Lower lobe of right lung (tissue), 2 donors: ENCODE measurements at regions not wholly inside any gene's neighbourhood (a gene's known extent, or its start where the extent isn't known, plus 50 kb on each side); places are given as distances from the start of the nearest gene placed in this dataset.

Experiments used
- ATAC-seq, 2 donors: fragments of 200-7000 bp; cut with Tn5 transposase; one replicate each; pipeline ENCODE4 v1.9.1; 2020 to 2022; ENCODE audit warnings: mild to moderate bottlenecking in 2 of 2, moderate library complexity in 2 of 2
- DNase-seq: peaks from one replicate; pipeline ENCODE4 v3.0.0-alpha.2; 2020
- H3K27ac ChIP-seq: fragments of 200-600 bp; one replicate; pipeline ENCODE4 v1.8.0; 2022
- H3K27me3 ChIP-seq: fragments of 200-600 bp; one replicate; pipeline ENCODE4 v1.8.0; 2022; ENCODE audit warnings: low read depth
- H3K36me3 ChIP-seq: fragments of 200-600 bp; one replicate; pipeline ENCODE4 v1.8.0; 2022; ENCODE audit warnings: mild to moderate bottlenecking
- H3K4me1 ChIP-seq: fragments of 200-600 bp; one replicate; pipeline ENCODE4 v1.8.0; 2022
- H3K4me3 ChIP-seq: fragments of 200-600 bp; one replicate; pipeline ENCODE4 v1.8.0; 2022; ENCODE audit warnings: mild to moderate bottlenecking
- H3K9me3 ChIP-seq: fragments of 200-600 bp; one replicate; pipeline ENCODE4 v1.8.0; 2022
- intact Hi-C: fragments of 100-400 bp; cut with DNase I; formaldehyde crosslinking; loops from one replicate; pipeline ENCODE4 v1.11.0; 2022
- TF ChIP-seq, protein P1 (sequence below): fragments of 200-600 bp; IDR thresholded peaks from one replicate; pipeline ENCODE4 v1.8.0; 2022; ENCODE audit warnings: antibody characterized with exemption, mild to moderate bottlenecking
- donor health status: DM: no; HTN: yes; CAD: no; lungs with severe emphysema.

- Histone ChIP-seq H3K9me3 (no peaks in the 10 kb centered on the region), H3K4me1 (no peaks in the 10 kb centered on the region), H3K36me3 (no peaks in the 10 kb centered on the region), H3K4me3 (no peak overlapping the region), H3K27me3 (no peaks in the 10 kb centered on the region), H3K27ac (no peak overlapping the region)
- intact Hi-C loops: no loop called here
- ATAC-seq: peak; percentile 47 to 60
- TF ChIP-seq, protein P1, sequence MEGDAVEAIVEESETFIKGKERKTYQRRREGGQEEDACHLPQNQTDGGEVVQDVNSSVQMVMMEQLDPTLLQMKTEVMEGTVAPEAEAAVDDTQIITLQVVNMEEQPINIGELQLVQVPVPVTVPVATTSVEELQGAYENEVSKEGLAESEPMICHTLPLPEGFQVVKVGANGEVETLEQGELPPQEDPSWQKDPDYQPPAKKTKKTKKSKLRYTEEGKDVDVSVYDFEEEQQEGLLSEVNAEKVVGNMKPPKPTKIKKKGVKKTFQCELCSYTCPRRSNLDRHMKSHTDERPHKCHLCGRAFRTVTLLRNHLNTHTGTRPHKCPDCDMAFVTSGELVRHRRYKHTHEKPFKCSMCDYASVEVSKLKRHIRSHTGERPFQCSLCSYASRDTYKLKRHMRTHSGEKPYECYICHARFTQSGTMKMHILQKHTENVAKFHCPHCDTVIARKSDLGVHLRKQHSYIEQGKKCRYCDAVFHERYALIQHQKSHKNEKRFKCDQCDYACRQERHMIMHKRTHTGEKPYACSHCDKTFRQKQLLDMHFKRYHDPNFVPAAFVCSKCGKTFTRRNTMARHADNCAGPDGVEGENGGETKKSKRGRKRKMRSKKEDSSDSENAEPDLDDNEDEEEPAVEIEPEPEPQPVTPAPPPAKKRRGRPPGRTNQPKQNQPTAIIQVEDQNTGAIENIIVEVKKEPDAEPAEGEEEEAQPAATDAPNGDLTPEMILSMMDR: peak; percentile 42
- no peak for DNase-seq
Observed at GRCh38 chr4:170990989-170991589, 822.1 kb upstream of the GALNTL6 start.

- ATAC-seq (no peak), DNase-seq (no peak)
- Histone ChIP-seq H3K4me3 (no peak overlapping the region), H3K36me3 (no peaks in the 10 kb centered on the region), H3K9me3 (no peaks in the 10 kb centered on the region), H3K27me3 (no peaks in the 10 kb centered on the region), H3K4me1 (no peaks in the 10 kb centered on the region), H3K27ac (no peak overlapping the region)
- intact Hi-C loops: no loop called here
- TF ChIP-seq, protein P1: no peak
Observed at GRCh38 chr4:170988446-170988845, 824.8 kb upstream of the GALNTL6 start.

DNA sequence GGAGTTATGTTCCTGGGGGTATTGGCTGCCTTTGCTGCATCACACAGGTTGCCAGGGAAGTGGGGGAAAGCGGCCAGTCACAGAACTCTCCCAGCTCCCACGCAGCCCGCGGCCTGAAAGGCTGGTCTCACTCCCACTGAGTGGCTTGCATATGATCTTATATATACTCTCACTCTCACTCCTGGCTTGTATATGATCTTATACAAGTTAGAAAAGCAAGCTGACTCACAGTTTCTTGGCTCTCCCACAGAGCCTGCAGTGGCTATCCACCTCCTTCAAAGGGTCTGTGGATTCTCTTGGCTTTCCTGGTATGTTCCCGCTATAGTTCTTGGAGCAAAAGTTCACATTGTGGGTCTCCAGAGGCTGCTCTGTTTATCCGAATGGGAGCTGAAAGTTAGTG is 833.5 kb upstream of the GALNTL6 start:
- ATAC-seq (no peak), DNase-seq (no peak)
- Histone ChIP-seq H3K9me3 (no peaks in the 10 kb centered on the region), H3K36me3 (no peaks in the 10 kb centered on the region), H3K4me3 (no peak overlapping the region), H3K4me1 (no peaks in the 10 kb centered on the region), H3K27me3 (no peaks in the 10 kb centered on the region), H3K27ac (no peak overlapping the region)
- intact Hi-C loops: no loop called here
- TF ChIP-seq, protein P1: no peak

DNA sequence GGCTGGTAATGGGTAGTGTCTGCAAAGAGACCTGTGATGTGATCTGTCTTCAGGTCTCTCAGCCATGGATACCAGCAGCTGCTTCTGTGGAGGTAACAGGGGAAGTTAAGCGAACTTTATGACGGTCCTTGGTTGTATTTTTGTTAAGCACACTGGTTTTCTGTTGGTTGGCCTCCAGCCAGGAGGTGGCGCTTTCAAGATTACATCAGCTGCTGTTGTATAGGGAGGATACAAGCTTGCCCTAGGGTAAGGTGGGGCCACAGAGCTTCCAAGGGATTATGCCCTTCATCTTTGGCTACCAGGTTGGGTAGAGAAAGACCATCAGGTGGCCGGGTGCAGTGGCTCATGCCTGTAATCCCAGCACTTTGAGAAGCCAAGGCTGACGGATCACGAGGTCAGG is 834.2 kb upstream of the GALNTL6 start:
- intact Hi-C loops: no loop called here
- Histone ChIP-seq H3K27ac (no peak overlapping the region), H3K9me3 (no peaks in the 10 kb centered on the region), H3K36me3 (no peaks in the 10 kb centered on the region), H3K4me3 (no peak overlapping the region), H3K4me1 (no peaks in the 10 kb centered on the region), H3K27me3 (no peaks in the 10 kb centered on the region)
- DNase-seq: no peak
- no peak for ATAC-seq
- TF ChIP-seq, protein P1: no peak

- no peaks in the 10 kb centered on the region for H3K9me3 ChIP-seq
- TF ChIP-seq, protein P1: no peak
Observed at GRCh38 chr4:170949084-170949483, 859.3 kb upstream of the AADAT start.

More at GRCh38 chr4:170949084-170949483, 859.3 kb upstream of the AADAT start:
- Histone ChIP-seq H3K4me3 (no peak overlapping the region), H3K4me1 (no peaks in the 10 kb centered on the region), H3K27me3 (no peaks in the 10 kb centered on the region), H3K27ac (no peak overlapping the region), H3K36me3 (no peaks in the 10 kb centered on the region)
- intact Hi-C loops: no loop called here
- DNase-seq (no peak), ATAC-seq (no peak)
